ENCODE measurements at regions not wholly inside any gene's neighbourhood (a gene's known extent, or its start where the extent isn't known, plus 50 kb on each side); places are given as distances from the start of the nearest gene placed in this dataset.

GRCh38 chr20:34163307-34163706 lies 51.3 kb upstream of the EIF2S2 start:
- no peaks in the 10 kb centered on the region for H3K9me2 ChIP-seq (ENCODE audit: insufficient read depth, low read length)
- H3K36me3 ChIP-seq (ENCODE audit: insufficient read depth, low read length): no peaks in the 10 kb centered on the region
- CTCF ChIA-PET (ENCODE audit: unreplicated experiment): no interaction called here
- DNase-seq (ENCODE audit: low spot score): no peak
- TF ChIP-seq, protein P1, sequence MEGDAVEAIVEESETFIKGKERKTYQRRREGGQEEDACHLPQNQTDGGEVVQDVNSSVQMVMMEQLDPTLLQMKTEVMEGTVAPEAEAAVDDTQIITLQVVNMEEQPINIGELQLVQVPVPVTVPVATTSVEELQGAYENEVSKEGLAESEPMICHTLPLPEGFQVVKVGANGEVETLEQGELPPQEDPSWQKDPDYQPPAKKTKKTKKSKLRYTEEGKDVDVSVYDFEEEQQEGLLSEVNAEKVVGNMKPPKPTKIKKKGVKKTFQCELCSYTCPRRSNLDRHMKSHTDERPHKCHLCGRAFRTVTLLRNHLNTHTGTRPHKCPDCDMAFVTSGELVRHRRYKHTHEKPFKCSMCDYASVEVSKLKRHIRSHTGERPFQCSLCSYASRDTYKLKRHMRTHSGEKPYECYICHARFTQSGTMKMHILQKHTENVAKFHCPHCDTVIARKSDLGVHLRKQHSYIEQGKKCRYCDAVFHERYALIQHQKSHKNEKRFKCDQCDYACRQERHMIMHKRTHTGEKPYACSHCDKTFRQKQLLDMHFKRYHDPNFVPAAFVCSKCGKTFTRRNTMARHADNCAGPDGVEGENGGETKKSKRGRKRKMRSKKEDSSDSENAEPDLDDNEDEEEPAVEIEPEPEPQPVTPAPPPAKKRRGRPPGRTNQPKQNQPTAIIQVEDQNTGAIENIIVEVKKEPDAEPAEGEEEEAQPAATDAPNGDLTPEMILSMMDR (conservative IDR thresholded peaks at IDR 0.05; ENCODE audit: low read length): no peak
- TF ChIP-seq EZH2phosphoT487 (IDR thresholded peaks at IDR 0.05; ENCODE audit: borderline replicate concordance, low read depth, low read length): no peak
- H3K79me2 ChIP-seq (ENCODE audit: insufficient read depth, low read depth, low read length): no peaks in the 10 kb centered on the region
- no peaks in the 10 kb centered on the region for H4K20me1 ChIP-seq (ENCODE audit: insufficient read depth, low read length)
- no peak overlapping the region for H3K4me3 ChIP-seq (ENCODE audit: low read depth, low read length, poor library complexity, severe bottlenecking)
- no peaks in the 10 kb centered on the region for H3K4me1 ChIP-seq (ENCODE audit: insufficient read depth, low read length, poor library complexity, severe bottlenecking)
- no peak overlapping the region for H2AFZ ChIP-seq (ENCODE audit: low read length)
- no TSS peak for BruUV-seq (replicated peaks)
- no peak overlapping the region for H3K27ac ChIP-seq (ENCODE audit: low read depth, low read length, poor library complexity, severe bottlenecking)
- H3K9me3 ChIP-seq (ENCODE audit: low read length): no peaks in the 10 kb centered on the region
- intact Hi-C loops (cut with micrococcal nuclease; ENCODE audit: unreplicated experiment): no loop called here
- H3K4me2 ChIP-seq (ENCODE audit: low read length): no peak overlapping the region
- POLR2A ChIA-PET: interaction anchor here (0.7 kb wide), 3 partner anchors 68 to 861 kb away, joined by 4 to 5 read pairs (median 5); no protein-coding TSS in a partner anchor

- ChIA-PET POLR2A (no interaction called here), CTCF (ENCODE audit: unreplicated experiment) (no interaction called here)
- Histone ChIP-seq H4K20me1 (ENCODE audit: insufficient read depth, low read length) (no peaks in the 10 kb centered on the region), H3K4me1 (ENCODE audit: insufficient read depth, low read length, poor library complexity, severe bottlenecking) (no peaks in the 10 kb centered on the region), H3K4me3 (ENCODE audit: low read depth, low read length, poor library complexity, severe bottlenecking) (no peak overlapping the region), H2AFZ (ENCODE audit: low read length) (no peak overlapping the region), H3K36me3 (ENCODE audit: insufficient read depth, low read length) (no peaks in the 10 kb centered on the region), H3K9me3 (ENCODE audit: low read length) (no peaks in the 10 kb centered on the region), H3K9me2 (ENCODE audit: insufficient read depth, low read length) (no peaks in the 10 kb centered on the region), H3K27ac (ENCODE audit: low read depth, low read length, poor library complexity, severe bottlenecking) (no peak overlapping the region), H3K4me2 (ENCODE audit: low read length) (no peak overlapping the region), H3K79me2 (ENCODE audit: insufficient read depth, low read depth, low read length) (no peaks in the 10 kb centered on the region)
- no peak for DNase-seq (ENCODE audit: low spot score)
- no TSS peak for BruUV-seq (replicated peaks)
- intact Hi-C loops (cut with micrococcal nuclease; ENCODE audit: unreplicated experiment): no loop called here
- TF ChIP-seq EZH2phosphoT487 (IDR thresholded peaks at IDR 0.05; ENCODE audit: borderline replicate concordance, low read depth, low read length): no peak
- TF ChIP-seq, protein P1 (conservative IDR thresholded peaks at IDR 0.05; ENCODE audit: low read length): no peak
Observed at GRCh38 chr20:34164381-34164984, 52.4 kb upstream of the EIF2S2 start.

- POLR2A ChIA-PET: interaction anchor here (0.7 to 1.5 kb wide), 3 partner anchors 8 to 1488 kb away, joined by 3 to 4 read pairs (median 3); no protein-coding TSS in a partner anchor
- Histone ChIP-seq H3K9me3 (ENCODE audit: low read length) (no peaks in the 10 kb centered on the region), H3K4me2 (ENCODE audit: low read length) (no peak overlapping the region), H3K4me3 (ENCODE audit: low read depth, low read length, poor library complexity, severe bottlenecking) (no peak overlapping the region), H4K20me1 (ENCODE audit: insufficient read depth, low read length) (no peaks in the 10 kb centered on the region), H2AFZ (ENCODE audit: low read length) (no peak overlapping the region), H3K79me2 (ENCODE audit: insufficient read depth, low read depth, low read length) (no peaks in the 10 kb centered on the region), H3K27ac (ENCODE audit: low read depth, low read length, poor library complexity, severe bottlenecking) (no peak overlapping the region), H3K4me1 (ENCODE audit: insufficient read depth, low read length, poor library complexity, severe bottlenecking) (no peaks in the 10 kb centered on the region), H3K9me2 (ENCODE audit: insufficient read depth, low read length) (no peaks in the 10 kb centered on the region), H3K36me3 (ENCODE audit: insufficient read depth, low read length) (no peaks in the 10 kb centered on the region)
- CTCF ChIA-PET (ENCODE audit: unreplicated experiment): no interaction called here
- no peak for TF ChIP-seq EZH2phosphoT487 (IDR thresholded peaks at IDR 0.05; ENCODE audit: borderline replicate concordance, low read depth, low read length)
- TF ChIP-seq, protein P1 (conservative IDR thresholded peaks at IDR 0.05; ENCODE audit: low read length): no peak
- no peak for DNase-seq (ENCODE audit: low spot score)
- intact Hi-C loops (cut with micrococcal nuclease; ENCODE audit: unreplicated experiment): no loop called here
- BruUV-seq (replicated peaks): no TSS peak
Observed at GRCh38 chr20:34165018-34165619, 53.1 kb upstream of the EIF2S2 start.
